ENCODE measurements at regions not wholly inside any gene's neighbourhood (a gene's known extent, or its start where the extent isn't known, plus 50 kb on each side); places are given as distances from the start of the nearest gene placed in this dataset.

GRCh38 chr1:116203181-116203723 lies 92.1 kb downstream of the MAB21L3 start:
- TF ChIP-seq IRF2 (CRISPR knock-in tag; IDR thresholded peaks at IDR 0.05): no peak
- no peak for TF ChIP-seq ELF4 (CRISPR knock-in tag; IDR thresholded peaks at IDR 0.05; ENCODE audit: borderline replicate concordance)
- TF ChIP-seq POLR2G (IDR thresholded peaks at IDR 0.05; ENCODE audit: low read depth, low read length): no peak
- TF ChIP-seq TAF1 (CRISPR knock-in tag; IDR thresholded peaks at IDR 0.05): no peak
